ENCODE measurements at regions not wholly inside any gene's neighbourhood (a gene's known extent, or its start where the extent isn't known, plus 50 kb on each side); places are given as distances from the start of the nearest gene placed in this dataset.
"Not testable (repeated sequence)": the region's sequence is repeated elsewhere in the genome, so short reads cannot be mapped to it uniquely, and the experiment has no call there.

GRCh38 chr12:65658360-65658759 lies 165.9 kb upstream of the HMGA2 start:
- DNase-seq: no peak

GRCh38 chr12:65659681-65660080 lies 164.6 kb upstream of the HMGA2 start:
- DNase-seq: no peak

DNA sequence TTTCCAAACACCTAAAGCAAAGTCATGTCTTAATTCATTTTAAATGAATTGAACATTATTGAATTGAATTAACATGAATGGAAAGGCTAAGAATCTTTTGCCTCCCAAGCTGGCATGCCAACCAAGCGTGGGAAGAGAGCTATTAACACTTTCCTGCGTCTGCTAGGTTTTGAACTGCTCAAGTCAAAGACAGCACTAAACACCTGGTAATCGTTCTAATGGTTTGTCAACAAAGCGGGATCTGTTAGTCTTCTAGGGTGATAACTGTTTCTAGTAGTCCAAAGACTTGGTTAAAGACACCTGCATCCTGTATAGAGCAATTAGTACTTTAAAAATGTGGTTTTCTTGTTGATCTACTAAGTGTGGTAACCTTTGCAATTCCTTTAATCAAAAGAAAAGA lies 164.2 kb upstream of the HMGA2 start:
- no peak for DNase-seq

GRCh38 chr12:65660836-65661235 lies 163.4 kb upstream of the HMGA2 start:
- DNase-seq: no peak

DNA sequence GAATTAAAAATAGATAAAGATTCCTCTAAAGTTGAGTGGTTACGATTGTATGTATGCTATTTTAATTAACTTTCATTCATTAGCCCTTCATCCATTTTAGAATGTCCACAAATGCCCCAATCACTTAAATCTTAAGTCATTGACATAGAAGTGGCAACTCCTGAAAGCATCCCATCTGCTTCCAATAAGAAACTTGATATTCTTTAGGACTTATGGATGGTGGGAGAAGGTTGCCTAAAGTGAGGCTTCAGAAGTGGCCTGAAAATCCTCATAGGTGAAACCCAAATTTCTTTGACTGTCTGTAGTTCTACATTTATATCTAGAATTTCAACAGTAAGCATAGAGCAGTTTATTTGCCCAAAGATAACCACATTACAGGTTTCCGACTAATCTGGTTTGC lies 161.7 kb upstream of the HMGA2 start:
- no peak for DNase-seq

GRCh38 chr12:65663097-65663496 lies 161.2 kb upstream of the HMGA2 start:
- DNase-seq: no peak

- no peak for DNase-seq
These were observed 160.6 kb upstream of the HMGA2 start for GRCh38 chr12:65663648-65664047.

GRCh38 chr12:65664715-65665250 lies 159.5 kb upstream of the HMGA2 start:
- DNase-seq: no peak

DNA sequence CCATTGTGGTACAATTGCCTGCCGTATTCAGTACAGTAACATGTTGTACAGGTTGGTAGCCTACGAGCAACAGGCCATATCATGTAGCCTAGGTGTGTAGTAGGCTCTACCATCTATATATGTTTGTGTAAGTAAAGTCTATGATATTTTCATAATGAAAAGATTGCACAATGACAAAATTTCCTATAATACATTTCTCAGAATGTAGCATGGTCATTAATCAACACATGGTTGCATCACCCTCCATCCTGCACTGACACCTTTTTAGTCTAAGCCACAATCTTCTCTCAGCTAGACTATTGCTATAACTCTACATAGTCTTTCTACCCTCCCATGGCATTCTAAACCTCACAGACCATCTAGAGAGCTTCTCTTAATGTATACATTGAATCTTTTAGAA lies 158.5 kb upstream of the HMGA2 start:
- DNase-seq: no peak

GRCh38 chr12:65666876-65667275 lies 157.4 kb upstream of the HMGA2 start:
- DNase-seq: no peak

DNA sequence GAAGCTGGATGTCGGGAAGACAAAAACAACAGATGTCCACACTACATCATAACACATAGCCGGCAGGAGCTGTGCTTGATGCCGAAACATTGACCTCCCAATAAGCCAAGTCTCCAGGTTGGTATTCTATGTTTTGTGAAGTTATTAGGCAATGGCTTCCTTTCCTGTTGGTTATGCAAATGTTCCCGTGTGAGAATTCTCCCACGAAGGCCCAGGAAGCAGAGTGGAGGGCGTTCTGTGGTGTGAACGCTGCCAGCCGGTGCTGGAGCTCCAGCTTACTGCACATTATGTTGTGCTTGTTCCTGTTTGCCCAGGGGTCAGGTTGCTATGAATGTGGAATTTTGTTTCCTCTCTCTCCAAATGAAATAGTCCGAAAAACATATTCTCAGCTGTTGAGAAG lies 156.4 kb upstream of the HMGA2 start:
- DNase-seq: no peak

DNA sequence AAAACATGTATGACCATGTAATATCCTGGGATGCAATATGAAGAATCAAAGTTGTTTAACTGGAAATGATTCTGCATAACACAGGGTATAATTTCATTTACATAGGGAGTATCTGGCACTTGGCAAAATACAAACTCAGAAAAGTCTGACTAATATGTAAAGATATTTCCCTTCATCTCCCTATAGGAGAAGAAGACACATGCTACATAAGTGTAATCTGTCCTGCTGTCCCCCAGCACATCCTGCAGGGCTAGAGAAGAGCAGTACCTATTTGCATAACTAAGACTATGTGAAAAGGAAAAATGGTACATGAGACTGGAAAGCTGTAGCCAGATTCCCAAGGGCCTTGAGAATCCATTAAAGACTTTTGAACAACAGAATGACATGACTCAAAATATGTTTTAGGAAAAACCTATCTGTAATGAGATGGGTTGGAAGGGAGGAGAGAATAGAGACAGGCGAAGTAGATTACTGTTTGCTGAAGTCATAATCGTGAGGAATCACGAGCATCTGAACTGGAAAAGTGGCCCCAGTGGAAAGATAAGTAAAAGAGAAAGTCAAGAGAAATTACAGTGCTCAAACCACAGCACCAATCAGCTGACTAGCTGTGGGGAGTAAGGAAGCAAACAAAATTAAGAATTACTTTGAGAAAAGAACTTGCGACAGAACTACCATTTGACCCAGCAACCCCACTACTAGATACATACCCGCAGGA lies 155.1 kb upstream of the HMGA2 start:
- no peak for DNase-seq

DNA sequence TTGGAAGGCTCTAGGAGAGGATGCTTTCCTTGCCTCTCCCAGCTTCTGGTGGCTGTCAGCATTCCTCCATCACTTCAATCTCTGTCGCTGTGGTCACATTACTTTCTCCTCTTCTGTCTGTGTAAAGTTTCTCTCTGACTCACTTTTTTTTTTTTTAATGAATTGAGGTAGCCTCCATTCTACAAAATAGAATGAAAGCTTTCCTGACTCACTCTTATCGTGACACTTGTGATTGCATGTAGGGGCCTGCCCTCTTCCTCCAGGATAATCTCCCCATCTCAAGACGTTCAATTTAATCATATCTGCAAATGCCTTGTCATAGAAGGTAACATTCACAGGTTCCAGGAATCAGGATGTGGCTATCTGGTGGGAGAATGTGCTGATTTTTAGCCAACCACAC lies 153.5 kb upstream of the HMGA2 start:
- DNase-seq: no peak

DNA sequence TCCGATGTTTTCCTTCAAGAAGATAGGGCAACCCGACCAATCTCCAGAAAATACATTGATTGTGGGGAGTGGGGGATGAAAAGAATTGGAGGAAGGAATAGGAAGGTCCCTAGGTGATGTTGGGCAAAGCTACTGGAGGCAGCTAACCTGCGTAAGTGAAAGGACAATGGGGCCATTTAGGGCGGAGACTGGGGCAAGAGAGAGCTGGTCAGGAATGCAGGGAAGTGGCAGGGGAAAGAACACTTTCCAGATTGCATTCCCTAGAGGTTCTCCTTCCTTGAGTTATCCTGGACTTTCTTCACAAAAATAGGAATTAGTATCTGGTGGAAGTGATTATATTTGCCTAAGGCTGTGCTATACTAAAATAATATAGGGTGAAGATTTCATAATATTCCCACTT lies 151.8 kb upstream of the HMGA2 start:
- no peak for DNase-seq

GRCh38 chr12:65673156-65673690 lies 151.1 kb upstream of the HMGA2 start:
- no peak for DNase-seq

DNA sequence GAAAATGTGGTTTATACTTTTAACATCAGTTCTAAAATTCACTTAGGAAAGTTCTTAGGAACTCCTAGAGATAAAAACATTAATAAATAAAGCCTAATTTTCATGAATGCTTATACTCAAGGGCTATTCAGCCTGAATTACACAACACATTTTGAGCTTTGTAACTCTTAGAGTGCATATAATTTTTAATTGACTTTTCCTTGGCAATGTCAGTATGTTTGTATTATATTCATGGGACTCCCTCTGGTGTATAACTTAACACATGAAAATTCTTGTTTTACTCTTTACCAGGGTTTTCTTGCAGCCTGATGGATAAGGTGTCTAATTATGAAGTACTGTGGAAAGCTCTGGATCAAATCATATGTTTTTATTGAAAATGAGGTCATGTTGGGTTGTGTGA lies 150.6 kb upstream of the HMGA2 start:
- no peak for DNase-seq

GRCh38 chr12:65675141-65675621 lies 149.1 kb upstream of the HMGA2 start:
- DNase-seq: no peak

GRCh38 chr12:65678172-65678571 lies 146.1 kb upstream of the HMGA2 start:
- not testable (repeated sequence) for DNase-seq

GRCh38 chr12:65681226-65681625 lies 143.1 kb upstream of the HMGA2 start:
- no peak for DNase-seq

DNA sequence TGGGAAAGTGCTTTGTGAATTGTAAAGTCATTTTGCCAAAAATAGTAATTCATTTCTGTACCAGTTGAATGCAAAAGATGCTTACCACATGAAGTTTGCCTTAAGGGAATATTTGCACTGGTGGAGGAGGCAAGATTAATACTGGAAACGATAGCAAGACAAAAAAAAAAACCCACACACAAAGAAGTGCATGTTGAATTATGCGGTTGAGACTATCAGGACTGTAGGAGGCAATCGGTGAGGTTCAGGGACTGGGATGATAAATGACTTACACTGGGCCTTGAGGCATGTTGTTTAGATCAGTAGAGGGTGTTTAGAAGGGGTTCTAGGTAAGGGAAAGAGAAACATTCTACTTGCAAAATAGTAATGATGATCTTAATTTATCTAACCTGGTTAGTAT lies 142.2 kb upstream of the HMGA2 start:
- DNase-seq: no peak

DNA sequence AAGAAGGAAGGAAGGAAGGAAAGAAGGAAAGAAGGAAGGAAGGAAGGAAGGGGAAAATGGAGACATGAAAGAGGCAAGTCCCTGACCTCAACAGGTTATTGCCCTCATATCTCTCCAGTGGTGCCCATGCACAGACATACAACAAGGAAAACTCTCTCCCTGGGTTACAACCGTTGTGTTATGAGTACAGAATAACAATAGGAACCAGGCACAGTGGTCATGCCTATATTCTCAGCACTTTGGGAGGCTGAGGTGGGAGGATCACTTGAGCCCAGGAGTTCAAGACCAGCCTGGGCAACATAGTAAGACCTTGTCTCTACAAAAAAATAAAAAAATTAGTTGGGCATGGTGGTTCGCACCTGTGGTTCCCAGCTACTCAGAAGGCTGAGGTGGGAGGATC lies 139.4 kb upstream of the HMGA2 start:
- DNase-seq: no peak

- DNase-seq: no peak
These were observed 138.8 kb upstream of the HMGA2 start for GRCh38 chr12:65685514-65685913.

GRCh38 chr12:65689508-65689907 lies 134.8 kb upstream of the HMGA2 start:
- no peak for DNase-seq

GRCh38 chr12:65690477-65690876 lies 133.8 kb upstream of the HMGA2 start:
- DNase-seq: no peak

DNA sequence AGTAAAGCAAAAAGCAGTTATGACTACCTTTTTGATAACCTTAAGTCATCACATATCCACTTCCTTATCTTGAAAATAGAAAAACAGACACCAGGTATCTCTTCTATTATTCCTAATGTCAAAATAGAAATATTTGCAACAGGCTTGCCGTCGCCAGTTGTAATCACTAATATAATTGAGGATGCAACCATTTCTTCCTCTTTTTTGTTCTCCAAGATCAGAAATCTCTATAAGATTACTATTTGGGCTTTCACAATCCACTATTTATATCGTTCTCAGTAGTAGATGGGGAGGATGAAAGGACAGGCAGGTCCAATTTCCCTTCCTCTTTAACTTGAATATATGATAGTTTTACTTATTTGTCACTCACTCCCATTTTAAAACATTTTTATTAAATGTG lies 130.2 kb upstream of the HMGA2 start:
- no peak for DNase-seq

Data from activated gamma-delta T cell treated with Interleukin-2 at 50 U/mL for 16 hours (primary cell).